Activated CD8-positive, alpha-beta memory T cell treated with anti-CD3 and anti-CD28 coated beads, Interleukin-2, amount 50 U/mL, for 1 hour (primary cell): ENCODE measurements at regions not wholly inside any gene's neighbourhood (a gene's known extent, or its start where the extent isn't known, plus 50 kb on each side); places are given as distances from the start of the nearest gene placed in this dataset.

Source experiments
- DNase-seq: peaks from one replicate; pipeline ENCODE4 v3.0.0-alpha.2; 2020; ENCODE audit errors: extremely low read depth

- no peak for DNase-seq
These were observed 179.4 kb downstream of the SNAPC1 start for GRCh38 chr14:61941421-61942150.

DNA sequence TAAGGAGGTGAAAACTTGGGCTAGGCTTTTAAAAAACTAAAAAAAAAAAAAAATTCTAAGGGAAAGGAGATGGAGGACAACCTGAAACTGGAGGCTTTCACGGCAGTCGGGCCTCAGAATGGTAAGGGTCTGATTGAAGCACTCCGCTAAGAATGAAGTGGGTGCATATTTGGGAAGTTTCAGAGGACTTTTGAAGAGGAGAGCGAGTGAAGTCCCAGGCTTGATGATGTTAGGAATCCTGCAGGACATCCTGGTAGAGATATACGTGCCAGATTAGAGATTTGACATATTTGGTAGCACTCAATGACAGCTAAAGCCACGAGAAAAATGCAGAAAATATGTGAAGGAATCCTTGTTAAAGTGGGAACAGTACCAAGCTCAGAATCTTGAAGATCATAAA, 186.2 kb downstream of the SNAPC1 start:
- no peak for DNase-seq

DNA sequence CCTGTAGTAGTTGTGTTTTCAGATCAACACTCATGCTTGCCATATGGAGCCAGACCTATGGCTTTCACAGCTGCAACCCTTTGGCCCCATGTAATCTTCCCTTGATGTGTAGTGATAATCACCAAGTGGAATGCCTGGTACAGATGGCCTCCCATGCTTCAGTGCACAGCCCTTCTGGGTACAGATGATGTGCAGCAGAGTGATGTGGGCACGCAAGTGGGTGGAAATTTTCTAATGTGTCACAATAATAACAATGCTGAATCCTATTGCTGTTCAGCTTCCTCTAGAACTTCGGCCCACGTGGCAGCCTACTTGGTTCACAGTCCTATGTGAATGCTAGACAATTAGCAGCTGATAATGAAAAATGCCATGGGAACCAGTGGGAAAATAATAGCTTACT, 188.1 kb downstream of the SNAPC1 start:
- no peak for DNase-seq

DNA sequence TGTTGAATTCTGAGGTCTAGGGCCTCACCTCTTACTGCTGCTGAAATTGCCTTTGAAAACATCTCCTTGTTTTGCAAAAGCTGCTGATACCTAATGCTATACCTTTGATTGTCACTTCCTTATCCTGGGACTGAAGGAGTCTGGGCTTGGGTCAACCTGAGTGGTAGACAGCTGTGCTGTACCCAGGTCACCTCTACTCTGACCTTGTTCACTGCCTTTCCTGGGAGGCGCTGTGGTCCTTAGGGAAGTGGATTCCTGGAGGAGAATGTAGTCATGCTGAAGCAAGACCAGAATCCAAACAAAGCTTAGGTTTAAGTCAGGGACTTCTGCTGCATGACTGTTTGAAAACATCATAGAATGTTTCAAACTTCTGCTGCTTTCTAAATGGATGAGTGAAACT, 191.4 kb downstream of the SNAPC1 start:
- no peak for DNase-seq

- DNase-seq = no peak
These were observed 192.1 kb downstream of the SNAPC1 start for GRCh38 chr14:61954306-61954705.

DNA sequence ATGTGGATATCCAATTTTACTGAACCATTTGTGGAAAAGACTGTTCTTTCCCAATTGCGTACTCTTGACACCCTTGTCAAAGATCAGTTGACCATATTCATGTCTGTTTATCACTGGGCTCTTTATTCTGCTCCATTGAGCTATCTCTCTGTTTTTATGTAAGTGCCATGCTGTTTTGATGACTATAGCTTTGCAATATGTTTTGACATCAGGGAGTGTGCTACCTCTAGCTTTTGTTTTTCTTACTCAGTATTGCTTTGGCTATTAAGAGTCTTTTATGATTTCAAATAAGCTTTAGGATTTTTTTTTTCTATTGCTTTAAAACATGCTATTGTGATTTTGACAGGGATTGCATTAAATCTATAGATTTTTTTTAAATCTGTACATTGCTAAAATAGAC, 194.3 kb downstream of the SNAPC1 start:
- no peak for DNase-seq

DNA sequence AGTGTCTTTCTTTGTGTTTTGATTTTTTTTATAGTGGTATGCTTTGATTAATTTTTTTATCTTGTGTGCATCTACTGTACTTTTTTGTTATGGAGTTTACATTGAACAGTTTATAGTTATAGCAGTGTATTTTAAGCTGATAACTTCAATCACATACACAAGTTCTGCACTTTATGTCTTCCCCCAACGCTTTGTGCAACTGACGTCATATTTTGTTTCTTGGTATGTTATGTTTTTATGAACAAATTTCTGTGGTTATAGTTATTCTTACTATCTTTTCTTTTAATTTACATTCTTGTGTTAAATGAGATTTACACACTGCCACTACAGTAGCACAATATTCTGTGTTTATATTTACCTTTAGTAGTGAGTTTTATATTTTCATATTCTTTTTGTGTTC, 197.1 kb downstream of the SNAPC1 start:
- no peak for DNase-seq

- no peak for DNase-seq
These were observed 199.1 kb downstream of the SNAPC1 start for GRCh38 chr14:61961369-61961768.

DNA sequence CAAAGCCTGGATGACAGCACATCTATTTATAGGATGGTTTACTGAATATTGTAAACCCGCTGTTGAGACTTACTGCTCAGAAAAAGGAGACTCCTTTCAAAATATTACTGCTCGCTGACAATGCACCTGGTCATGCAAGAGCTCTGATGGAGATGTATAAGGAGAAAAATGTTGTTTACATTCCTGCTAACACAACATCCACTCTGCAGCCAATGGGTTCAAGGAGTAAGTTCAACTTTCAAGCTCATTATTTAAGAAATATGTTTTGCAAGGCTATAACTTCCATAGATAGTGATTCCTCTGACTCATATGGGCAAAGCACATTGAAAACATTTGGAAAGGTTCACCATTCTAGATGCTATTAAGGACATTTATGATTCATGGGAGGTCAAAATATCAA, 201.7 kb downstream of the SNAPC1 start:
- no peak for DNase-seq

GRCh38 chr14:61965030-61965745, 203.0 kb downstream of the SNAPC1 start:
- no peak for DNase-seq

DNA sequence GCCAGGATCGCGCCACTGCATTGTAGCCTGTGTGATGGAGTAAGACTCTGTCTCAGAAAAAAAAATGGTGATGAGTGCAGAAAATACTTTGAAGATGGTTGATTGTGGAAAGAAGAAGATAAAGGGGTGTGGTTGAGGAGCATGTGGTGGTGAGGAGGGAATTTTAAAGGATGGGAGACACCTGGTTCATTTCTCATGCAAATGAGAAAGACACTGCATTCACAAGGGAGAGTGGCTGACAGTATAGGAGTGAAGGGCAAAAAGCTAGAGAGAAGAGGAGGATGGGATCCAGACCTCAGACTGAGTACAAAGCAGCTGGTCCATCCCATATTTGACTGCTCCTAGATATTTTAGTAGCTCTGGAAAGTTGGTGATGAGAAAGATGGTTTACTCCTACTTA, 206.0 kb downstream of the SNAPC1 start:
- DNase-seq = no peak

- no peak for DNase-seq
These were observed 210.5 kb downstream of the SNAPC1 start for GRCh38 chr14:61972711-61973110.

DNA sequence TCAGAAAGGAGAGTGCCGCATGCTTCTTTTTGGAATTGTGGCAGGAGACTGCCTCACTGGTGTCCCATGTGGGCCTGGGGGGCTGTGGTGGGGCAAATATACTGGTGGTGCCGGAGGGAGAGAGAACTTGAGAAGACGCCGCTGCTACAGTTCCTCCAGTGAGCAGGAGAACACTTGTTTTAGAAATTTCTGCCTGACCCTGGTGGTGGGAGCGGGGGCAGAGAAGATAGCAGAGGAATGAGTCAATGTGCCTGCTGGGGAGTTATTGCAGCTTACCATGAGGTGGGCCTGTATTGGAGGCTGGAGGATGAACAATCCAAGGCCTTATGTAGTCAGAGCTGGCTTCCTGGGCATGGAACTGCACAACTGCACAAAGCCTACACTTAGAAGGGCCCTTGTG, 211.8 kb downstream of the SNAPC1 start:
- DNase-seq = no peak

GRCh38 chr14:61977217-61977616, 215.0 kb downstream of the SNAPC1 start:
- DNase-seq = no peak

- DNase-seq = no peak
These were observed 226.0 kb downstream of the SNAPC1 start for GRCh38 chr14:61988240-61988639.

DNA sequence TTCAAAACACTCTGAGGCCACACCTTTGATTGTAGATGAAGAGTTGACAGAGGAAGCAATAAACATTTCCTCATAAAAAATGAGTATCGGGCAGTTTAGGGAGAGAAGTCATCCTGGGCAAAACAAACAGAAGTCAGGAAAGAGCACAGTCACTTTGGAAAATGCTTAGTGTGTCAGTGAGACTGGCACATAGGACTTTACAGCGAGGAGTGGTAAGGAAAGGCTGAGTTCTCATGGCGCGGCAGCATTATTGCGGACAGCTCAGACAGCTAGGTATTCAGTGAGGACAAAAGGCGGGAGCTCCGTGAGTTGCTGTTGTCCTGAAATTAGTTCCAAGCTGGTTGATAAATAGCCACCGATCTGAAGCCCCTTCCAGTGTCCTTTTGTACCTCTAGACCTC, 229.9 kb downstream of the SNAPC1 start:
- no peak for DNase-seq

DNA sequence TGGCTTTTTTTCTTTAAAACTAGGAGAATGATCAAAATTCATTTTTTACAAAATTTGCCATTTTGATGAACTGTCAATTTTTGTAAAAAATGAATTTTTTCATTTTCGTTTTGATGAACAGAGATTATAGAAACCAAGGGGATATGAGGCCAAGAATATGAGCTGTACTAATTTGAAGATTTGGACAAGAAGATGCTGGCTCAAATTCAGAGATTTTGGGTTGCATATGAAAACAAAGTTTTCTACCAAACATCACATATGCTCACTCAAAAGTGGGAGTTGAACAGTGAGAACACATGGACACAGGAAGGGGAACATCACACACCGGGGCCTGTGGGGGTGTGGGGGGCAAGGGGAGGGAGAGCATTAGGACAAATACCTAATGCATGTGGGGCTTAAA, 230.7 kb downstream of the SNAPC1 start:
- DNase-seq = no peak

- no peak for DNase-seq
These were observed 232.4 kb downstream of the SNAPC1 start for GRCh38 chr14:61994589-61994988.

GRCh38 chr14:61996753-61997152, 234.5 kb downstream of the SNAPC1 start:
- no peak for DNase-seq

- DNase-seq = no peak
These were observed 234.9 kb downstream of the SNAPC1 start for GRCh38 chr14:61997161-61997560.

DNA sequence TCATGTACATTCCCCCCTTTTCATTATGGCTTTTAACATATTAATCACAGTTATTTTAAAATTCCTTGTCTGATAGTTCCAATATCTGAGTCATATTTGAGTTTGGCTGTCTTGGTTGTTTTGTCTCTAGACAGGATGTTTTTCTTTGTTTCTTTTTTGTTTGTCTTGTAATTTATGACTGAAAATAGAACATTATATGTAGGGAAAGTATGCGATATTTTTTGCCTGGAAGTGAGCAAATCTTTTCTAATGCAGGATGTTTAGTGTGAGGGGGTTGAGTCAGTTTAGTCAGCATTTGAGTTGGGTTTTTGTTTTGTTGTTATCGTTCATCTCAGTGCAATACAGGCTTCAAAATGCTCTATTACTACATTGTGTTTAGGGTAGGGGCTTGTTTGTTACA, 239.7 kb downstream of the SNAPC1 start:
- no peak for DNase-seq

GRCh38 chr14:62002642-62003041, 240.4 kb downstream of the SNAPC1 start:
- no peak for DNase-seq

GRCh38 chr14:62003701-62004100, 241.5 kb downstream of the SNAPC1 start:
- DNase-seq = no peak
